GM19397 (cell line): ENCODE measurements at regions not wholly inside any gene's neighbourhood (a gene's known extent, or its start where the extent isn't known, plus 50 kb on each side); places are given as distances from the start of the nearest gene placed in this dataset.

Source experiments
- ATAC-seq: cut with Tn5 transposase; IDR thresholded peaks from one replicate; pipeline ENCODE4 v1.9.1; 2021; ENCODE audit warnings: mild to moderate bottlenecking, moderate library complexity; ENCODE audit not compliant: unreplicated experiment

DNA sequence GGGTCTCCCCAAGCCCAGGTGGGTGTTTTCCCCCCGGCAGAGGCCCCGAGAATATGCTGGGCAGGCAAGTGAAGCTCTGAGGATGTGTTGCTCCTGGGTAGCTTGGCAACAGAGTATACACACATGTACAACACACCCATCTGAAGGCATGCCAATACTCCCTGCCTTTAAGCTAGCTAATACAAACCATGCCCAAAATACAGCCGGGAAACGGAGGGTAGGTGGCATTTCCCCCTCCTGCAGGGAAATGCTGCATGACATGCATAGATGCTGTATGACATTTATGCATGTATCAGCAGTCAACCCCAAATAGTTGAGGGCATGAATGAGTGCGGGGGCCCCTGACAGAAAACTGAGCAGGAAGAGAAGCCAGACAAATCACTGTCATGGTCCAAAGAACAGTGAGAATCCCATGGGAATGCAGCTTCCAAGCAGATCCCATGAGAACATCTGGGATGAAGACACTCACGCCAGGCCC is 614.1 kb downstream of the EBF1 start:
- ATAC-seq, result no peak

DNA sequence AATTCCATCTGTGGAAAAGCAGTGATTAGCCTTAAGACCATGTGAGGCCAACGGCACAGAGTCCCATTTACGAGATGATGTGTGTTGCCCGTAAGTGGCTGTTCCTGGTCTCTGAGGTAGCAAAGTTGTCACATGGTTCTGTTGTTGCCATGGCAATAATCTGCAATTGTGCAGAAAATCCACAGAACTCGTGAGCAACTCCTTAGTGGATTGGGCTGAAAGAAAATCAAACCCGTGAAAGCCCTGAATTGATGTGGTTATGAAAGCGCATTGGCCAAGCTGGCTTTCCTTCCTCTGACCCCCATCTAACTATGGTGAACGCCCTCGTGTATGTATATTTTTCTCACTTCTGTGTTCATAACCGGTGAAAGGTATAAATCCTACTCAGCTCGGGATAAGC is 614.7 kb downstream of the EBF1 start:
- no peak for ATAC-seq

DNA sequence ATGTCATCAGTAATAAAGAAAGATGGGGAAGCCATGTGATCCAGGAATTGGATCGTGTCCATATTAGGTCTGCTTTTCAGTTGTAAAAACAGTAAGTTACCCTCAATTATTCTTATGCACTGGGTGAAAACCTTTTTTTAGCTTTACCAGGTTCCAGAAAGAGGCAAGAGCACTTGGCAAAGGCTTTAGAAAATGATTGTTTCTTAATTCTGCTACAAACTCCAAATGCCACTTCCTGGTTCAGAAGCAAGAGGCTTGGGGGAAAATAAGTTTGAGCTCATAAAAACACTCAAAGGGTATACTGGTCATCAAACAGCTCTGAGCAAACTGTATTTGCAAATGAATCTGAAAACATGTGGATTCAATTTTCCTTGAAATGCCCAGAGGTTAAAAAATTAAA is 615.6 kb downstream of the EBF1 start:
- ATAC-seq, result no peak

DNA sequence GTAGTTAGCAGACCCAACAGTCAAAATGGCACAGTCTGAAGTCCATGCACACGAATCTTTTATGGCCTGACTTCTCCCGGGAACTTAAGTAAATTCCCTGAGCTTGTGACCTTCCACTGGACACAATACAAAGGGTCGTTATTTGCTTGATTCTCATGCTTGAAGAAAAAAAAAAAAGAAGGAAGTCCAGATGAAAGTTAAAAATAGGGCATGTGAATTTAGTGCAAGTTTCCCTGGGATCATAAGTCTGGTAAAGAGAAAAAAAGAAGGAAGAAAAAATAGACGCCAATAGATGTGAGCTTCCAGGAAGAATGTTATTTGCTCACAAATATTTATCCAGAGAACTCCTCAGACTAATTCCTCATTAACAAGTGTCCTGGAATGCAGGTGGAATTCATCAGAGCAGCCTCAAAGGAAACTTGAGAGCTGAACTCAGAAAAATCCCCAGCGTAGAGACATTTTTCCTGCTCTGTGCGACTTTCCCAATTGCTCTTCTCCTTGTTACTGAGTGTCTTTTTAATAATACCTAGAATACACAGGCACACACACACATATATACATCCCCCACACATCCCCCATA is 616.3 kb downstream of the EBF1 start:
- ATAC-seq, result no peak

DNA sequence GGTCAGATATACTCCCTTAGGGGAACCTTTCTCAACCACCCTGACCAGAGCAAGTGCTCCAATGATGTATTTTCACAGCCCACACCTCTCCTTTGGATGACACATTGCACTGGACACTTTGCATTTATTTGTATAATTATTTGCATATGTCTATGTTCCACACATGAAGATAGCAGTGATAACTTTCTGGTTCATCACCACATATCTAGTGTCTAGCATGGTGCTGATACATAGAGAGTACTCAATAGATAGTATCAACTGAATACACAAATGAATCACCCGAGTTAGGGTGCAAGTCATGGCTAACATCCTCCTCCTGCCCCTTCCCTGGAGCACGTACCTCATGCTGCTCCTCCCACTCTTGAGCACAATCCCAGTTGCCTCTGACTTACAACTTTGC is 617.6 kb downstream of the EBF1 start:
- no peak for ATAC-seq

DNA sequence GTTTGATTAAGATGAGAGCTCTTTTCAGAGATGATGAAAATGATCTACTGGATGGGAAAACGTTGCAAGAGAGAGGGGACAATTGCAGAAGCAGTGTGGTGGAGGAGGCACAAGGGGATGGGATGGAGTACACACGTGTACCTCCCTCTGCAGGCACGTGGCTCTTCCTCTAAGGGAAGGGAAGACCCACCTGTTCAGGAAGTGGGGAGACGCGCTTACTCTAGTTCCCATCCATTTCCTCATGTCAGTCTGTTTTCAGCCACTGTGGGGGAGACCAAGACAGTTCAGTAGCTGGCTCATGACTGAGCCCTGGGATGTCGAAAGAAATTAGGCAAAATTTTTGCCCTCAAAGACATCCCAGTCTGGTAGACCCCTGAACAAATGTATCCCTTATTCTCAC is 619.2 kb upstream of the CLINT1 start:
- ATAC-seq, result no peak

DNA sequence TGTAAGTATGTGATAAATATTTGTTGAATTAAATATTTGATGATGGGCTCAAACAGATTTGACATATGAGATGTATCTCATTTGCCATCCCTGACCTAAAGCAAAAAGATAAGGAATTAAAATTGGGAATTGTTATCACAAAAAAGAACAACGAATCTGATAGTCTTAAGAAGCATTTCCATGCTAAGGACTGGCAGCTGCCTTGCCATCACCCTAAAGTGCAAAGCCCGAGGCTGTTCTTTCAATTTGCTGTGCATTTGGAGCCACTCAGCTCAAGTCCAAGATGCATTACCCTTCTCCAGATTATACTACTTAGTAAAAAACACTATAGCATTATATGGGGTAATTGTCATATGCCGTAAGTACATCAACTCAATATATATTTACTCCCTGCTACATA is 618.3 kb upstream of the CLINT1 start:
- no peak for ATAC-seq

DNA sequence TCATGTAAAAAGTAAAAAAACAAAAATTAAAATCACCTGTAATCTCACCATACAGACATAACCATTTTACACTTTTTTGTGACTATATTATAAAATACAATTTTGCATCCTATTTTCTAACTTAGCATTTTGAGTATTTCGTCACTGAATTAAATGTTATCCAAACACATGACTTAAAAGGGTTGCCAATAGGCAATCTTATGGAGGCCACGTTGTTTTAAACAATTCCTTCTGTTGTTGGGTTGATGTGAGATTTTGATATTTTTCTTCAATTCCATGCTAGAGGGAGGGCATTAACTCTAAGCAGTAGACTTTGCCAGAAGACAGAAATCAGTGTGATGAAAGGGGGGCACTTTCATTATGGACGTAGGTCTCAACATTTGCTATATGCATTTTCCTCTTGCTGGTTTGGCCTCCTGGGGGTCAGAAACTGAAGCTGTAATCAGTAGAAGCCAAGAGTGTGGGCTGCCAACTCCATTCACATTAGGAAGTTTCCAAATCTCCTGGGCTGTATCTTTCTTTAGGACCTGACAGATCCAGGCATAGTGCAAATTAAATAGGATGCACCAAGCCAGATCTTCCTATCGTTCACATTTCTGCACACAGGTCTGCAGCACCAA is 614.2 kb upstream of the CLINT1 start:
- no peak for ATAC-seq

DNA sequence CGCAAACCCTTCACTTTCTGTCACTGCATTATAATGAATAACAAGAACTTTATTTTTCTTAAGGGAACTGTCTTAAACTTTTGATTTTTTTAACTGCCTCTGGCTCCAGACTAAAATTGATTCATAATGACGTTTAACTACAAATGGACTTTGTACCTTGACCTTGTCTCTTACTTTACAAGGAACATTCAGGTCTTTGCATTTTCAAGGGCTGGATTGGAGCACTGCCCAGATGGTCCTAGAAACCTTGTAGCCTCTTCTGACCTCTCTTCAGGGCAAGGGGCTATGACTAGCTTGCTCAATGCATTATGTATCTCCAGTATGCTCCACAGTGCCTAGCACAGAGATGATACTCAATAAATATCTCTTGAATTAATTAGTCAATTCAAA is 612.6 kb upstream of the CLINT1 start:
- ATAC-seq, result no peak

DNA sequence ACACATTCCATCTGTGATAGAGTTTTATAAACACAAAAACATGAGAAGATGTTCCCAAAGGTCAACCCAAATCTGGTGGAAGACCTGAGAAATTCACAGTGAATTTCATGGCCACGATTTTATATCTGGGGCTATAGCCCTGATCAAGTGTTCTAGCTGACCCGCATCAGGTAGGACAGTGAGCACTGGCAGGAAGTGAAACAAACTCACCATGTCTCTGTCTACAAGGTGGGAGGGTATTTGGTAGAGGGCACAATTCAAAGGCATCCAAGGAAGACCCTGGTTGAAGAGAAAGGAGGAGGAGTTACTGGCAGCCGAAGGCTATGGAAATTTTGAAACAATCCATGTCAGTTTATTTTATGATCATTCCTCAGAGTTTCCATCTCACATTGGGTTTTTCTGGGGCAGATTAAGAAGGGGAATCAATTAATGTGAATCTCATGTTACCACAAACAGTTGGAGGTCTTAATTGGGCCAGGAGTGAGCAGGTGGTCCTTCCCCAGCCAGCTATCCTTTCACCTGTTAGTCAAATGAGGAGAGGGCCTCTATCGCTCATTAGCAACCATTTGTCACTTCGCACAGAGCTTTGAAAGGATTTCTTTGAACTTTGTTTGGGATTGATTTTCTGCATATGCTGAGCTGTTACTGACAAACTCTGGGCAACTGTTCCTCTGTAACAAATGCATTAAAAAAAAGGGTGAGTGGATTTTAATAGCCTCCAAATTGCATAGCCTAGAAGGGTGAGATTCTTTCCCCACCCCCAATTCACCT is 612.0 kb upstream of the CLINT1 start:
- no peak for ATAC-seq

DNA sequence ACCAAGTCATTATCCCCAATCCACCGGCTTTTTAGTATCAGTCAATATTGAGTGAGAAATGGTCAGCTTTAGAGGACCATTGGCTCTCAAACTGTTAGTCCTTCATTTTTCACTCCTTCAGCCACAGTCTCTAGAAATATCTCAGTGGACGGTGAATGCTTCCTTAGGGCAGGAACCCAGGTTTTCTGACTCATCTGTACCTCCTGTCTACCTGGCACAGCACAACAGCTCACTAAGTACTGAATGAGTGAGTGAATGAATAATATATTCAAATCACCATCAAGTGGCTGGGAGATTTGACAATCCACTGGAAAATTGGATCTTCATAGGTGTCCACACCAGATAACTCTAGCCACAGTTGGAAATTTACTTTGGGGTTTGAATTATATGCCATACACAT is 609.5 kb upstream of the CLINT1 start:
- no peak for ATAC-seq

DNA sequence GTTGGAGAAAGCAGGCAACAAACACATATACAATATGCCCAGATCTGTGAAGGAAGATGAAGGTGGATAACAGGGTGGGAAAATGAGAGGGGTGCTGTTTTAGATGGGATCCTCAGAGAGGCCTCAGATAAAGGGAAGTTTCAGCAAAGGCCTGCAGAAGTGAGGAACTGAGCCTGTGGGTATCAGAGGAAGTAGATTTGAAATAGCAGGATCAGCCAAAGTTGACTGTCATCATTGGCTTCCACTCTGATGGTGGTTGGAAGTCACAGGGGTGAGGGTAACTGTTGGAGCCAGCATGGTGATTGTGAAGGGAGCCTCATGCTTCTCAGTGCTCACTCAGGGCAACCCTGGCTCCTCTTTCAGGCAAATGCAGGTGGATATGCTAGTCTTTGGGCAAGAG is 607.2 kb upstream of the CLINT1 start:
- no peak for ATAC-seq

DNA sequence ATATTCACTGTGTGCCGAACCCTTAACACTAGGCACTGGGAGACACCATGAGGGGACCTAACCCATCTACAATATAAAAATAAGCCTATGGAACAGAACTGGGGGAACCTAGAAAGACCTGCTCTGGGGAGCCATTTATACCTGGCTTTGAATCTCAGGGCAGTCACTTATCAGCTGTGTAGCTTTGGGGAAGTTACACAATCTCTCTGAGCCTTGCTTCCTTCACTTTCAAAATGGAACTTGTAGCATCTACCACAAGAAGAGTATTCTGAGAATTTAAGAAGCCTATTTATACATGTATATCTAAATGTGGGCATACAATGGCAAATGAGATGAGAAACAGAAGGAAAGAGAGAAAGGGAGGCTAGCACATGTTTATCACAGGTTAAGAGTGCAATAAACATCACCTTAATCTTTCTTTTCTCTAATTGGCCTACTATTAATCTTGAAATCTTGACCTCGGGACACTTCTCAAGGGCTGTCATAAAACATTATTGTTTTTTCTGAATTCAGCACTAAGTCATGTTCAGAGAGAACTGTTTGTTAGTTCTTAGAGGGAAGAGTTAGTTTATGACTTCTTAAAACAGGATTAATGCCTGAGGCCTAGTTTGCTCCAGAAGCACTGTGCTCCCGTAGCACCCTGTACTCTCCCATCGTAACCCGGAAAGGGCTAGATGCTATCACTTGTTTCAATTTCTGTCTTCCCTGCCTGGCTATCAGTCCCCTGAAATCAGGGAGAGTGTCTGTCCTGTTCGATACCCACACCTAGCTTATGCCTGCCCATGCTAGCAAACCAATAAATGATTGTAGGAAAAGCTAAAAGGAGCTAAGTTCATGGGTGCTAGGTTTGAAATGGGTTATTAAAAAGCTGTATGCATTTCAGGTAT is 606.4 kb upstream of the CLINT1 start:
- ATAC-seq, result no peak

DNA sequence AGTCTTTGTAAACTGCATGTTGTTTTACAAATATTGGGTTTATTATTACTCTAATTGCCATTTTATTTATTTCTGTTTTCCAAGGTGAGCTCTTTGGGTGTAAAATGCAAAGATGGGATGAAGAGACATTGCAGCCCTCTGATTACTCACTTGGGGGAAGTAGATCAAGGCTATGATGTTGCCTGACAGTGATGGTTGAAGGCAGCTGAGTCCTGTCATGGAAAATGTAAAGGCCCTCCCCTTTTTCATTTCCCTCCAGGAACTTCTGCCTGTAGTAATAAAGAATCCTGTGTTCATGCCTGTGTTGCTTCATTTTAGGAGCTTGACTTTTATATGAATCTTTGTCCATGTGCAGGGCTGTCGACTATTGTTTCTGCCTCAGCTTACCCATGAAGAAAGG is 605.4 kb upstream of the CLINT1 start:
- ATAC-seq, result no peak

DNA sequence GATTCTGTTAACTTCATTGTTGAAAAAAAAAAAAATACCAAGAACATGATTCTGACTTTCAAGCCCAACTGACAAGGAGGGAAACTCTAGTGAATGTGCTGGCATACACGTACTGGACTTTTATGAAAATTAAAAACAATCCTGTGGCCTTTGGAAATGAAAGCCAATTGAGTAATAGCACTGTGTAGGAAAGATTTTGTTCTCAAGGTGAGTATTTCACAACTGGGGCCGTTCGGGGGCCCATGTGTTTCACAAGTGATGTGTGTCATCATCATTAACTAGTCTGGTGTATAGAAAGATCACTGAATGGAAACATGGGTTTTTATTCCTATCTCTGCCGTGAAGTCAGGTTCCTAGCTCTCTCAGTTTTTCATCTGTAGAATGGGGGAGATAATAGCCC is 605.0 kb upstream of the CLINT1 start:
- no peak for ATAC-seq

DNA sequence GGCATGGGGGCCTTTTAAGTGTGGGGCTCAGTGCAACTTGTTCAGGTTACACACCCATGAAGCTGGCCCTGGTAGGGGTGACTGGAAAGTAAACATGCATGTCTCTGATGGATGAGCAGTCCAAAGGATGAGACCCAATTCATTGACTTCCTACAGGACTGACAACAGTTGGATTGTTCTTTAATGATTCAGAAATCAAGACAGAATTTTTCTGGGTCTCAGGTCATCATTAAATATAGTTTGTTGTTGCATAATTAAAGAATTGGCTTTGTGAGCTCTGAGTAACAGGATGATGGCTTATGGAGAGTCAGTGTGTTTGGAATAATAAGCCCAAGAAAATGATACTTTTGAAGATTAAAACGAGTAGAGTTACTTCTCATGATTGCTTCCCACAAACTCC is 604.2 kb upstream of the CLINT1 start:
- no peak for ATAC-seq

DNA sequence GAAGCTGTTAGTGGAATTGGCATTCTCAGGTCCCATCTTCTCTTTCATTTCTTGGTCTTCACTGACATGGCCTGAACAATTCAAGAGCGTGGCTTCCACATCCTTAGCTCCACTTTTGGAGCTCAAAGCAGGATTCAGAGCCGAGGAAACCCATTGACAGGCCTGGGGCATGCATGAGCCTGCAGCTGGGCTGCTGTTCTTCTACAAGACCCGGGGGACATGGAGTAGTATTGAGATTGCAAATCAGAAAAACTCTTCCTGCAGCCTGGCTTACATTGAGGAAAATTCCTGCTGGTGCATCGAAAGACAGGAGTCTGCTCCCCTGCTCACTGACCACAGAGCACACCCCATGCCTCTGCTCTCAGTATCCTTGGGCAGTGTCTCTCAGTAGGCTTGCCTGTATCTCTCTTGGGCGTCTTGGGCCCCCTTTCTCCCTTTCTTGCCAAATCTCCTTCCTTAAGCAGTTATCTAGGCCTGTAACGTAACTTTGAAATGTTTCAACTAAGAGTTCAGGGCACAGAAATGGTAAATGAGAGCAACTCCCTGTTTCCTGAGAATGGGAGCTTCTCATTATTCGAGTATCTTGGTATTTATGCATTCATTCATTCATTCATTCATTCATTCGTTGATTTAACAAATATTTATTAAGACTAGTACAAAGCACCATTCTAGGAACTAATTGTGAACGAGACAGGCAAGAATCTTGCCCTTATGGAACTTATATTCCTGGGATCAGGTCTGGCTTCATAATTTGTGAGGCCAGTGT is 603.6 kb upstream of the CLINT1 start:
- ATAC-seq, result no peak

DNA sequence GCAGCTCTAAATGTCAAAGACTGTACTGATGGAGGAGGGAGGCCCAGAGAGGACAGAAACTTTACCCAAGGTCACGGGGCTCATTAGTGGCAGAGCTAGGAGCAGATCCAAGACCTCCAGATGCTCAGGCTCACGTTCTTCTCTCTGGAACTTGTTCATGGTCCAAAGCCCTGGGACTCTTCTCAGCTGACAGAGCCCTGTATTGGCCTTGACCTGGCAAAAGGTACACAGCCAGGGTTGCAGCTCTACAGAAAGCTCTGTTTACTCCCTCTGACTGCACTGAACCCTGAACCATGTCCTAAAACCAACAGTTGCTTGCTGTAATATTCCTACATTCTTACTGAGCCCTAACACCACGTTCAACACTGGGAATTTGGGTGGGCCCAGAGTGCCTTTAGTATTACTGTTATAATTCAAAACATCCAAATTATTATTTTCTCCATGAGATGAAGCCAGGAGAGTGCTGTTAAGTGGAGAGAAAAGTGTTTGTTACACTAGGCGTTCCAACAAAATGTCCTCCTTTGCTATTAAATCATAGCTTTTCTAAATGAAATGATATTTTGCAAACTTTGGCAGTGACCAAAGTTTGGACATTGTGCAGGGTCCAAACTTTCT is 602.4 kb upstream of the CLINT1 start:
- no peak for ATAC-seq

DNA sequence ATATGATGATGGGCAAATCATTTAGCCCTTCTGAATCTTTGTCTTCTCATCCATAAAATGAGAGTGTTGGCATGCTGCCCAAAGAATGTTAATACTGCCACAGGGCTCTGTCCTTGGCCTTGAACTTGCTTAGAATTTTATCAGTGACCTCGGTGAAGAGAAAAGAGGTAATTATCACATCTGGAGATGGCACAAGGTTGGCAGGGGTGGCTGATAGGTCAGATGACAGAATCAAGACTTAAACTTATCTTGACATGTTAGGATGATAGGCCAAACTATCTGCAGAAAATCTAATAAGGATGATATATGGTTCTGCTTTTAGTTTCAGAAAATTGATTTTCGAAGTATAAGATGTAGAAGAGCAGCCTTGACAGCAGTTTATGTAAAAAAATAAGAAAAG is 599.1 kb upstream of the CLINT1 start:
- ATAC-seq, result no peak

DNA sequence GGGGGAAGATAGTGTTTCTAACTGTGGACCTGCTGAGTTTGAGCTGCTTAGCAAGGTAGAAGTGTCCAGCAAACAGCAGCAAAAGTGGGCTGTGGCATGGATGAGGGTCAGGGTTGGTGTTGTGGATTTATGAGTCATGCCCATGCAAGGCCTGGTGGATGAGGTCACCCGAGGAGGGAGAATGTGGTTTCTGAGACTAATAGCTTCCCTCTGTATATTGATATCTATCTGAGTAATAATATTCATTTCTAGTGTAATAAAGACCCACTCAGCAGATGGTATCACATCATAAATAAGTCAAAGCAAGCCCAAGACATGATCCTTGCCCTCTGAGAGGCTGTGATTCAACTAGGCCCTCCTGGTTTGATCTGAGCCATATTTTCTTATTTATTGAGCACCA is 597.8 kb upstream of the CLINT1 start:
- no peak for ATAC-seq
